ENCODE measurements at regions not wholly inside any gene's neighbourhood (a gene's known extent, or its start where the extent isn't known, plus 50 kb on each side); places are given as distances from the start of the nearest gene placed in this dataset.

DNA sequence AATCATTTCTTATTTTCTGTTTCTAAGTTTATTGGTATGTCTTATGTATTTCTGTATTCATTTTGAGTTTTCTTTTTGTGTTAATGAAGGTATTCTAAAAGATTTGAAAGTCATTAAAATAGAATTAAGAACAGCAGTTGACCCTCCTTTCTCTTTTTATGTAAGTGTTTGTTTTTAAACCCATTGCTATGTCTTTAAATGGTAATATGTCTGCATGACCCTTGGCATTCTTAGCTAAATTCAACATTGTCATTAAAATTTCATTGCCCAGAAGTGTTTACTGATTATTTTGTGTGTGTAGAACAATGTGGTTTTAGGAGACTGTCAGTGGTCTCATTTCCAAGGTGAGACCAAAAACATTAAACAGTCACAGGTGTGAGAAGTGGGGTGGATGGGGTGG, 197.8 kb downstream of the PCDH7 start:
- H3K4me1 ChIP-seq (ENCODE audit: insufficient read depth, low read length, poor library complexity, severe bottlenecking), result no peaks in the 10 kb centered on the region
- H2AFZ ChIP-seq (ENCODE audit: low read length), result no peak overlapping the region
- no peaks in the 10 kb centered on the region for H3K9me2 ChIP-seq (replicated peaks; ENCODE audit: low read depth, low read length)
- no peaks in the 10 kb centered on the region for H3K79me2 ChIP-seq (ENCODE audit: insufficient read depth, low read length)
- H3F3A ChIP-seq (ENCODE audit: low read depth), result no peaks in the 10 kb centered on the region
- no peaks in the 10 kb centered on the region for H3K27me3 ChIP-seq (ENCODE audit: insufficient read depth, low read length, poor library complexity, severe bottlenecking)
- H3K9ac ChIP-seq (ENCODE audit: low read depth, low read length, poor library complexity, severe bottlenecking), result no peak overlapping the region
- H3K9me3 ChIP-seq (ENCODE audit: insufficient read depth, low read depth, low read length), result no peaks in the 10 kb centered on the region
- TF ChIP-seq EZH2phosphoT487 (IDR thresholded peaks at IDR 0.05; ENCODE audit: borderline replicate concordance), result no peak
- TF ChIP-seq, protein P1, sequence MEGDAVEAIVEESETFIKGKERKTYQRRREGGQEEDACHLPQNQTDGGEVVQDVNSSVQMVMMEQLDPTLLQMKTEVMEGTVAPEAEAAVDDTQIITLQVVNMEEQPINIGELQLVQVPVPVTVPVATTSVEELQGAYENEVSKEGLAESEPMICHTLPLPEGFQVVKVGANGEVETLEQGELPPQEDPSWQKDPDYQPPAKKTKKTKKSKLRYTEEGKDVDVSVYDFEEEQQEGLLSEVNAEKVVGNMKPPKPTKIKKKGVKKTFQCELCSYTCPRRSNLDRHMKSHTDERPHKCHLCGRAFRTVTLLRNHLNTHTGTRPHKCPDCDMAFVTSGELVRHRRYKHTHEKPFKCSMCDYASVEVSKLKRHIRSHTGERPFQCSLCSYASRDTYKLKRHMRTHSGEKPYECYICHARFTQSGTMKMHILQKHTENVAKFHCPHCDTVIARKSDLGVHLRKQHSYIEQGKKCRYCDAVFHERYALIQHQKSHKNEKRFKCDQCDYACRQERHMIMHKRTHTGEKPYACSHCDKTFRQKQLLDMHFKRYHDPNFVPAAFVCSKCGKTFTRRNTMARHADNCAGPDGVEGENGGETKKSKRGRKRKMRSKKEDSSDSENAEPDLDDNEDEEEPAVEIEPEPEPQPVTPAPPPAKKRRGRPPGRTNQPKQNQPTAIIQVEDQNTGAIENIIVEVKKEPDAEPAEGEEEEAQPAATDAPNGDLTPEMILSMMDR (conservative IDR thresholded peaks at IDR 0.05; ENCODE audit: low read length), result no peak
- H3K4me2 ChIP-seq (ENCODE audit: low read depth, low read length, poor library complexity, severe bottlenecking), result no peak overlapping the region
- no peak overlapping the region for H3K4me3 ChIP-seq (ENCODE audit: low read length, poor library complexity, severe bottlenecking)
- no peaks in the 10 kb centered on the region for H3K36me3 ChIP-seq (ENCODE audit: insufficient read depth, low read length)
- H4K20me1 ChIP-seq (ENCODE audit: insufficient read depth, low read length, poor library complexity, severe bottlenecking), result no peaks in the 10 kb centered on the region

DNA sequence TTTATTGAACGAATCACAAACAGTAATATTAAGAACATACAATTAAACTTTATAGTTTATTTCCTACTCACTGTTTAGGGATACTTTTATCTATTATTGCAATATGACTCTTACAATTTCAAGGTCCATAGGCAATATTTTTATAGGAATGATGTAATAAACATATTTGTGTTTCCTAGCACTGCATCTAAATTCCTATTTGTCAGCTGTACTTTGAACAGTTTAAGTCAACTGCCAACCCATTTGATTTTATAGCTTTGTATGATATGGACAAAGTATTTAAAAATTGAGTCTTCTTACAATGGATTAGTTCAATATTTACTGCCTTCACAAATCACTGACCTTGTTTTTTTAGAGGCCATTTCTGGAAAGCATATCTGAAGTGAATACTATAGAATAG, 199.3 kb downstream of the PCDH7 start:
- Histone ChIP-seq H3K9me3 (ENCODE audit: insufficient read depth, low read depth, low read length) (no peaks in the 10 kb centered on the region), H3K79me2 (ENCODE audit: insufficient read depth, low read length) (no peaks in the 10 kb centered on the region), H3K36me3 (ENCODE audit: insufficient read depth, low read length) (no peaks in the 10 kb centered on the region), H2AFZ (ENCODE audit: low read length) (no peak overlapping the region), H4K20me1 (ENCODE audit: insufficient read depth, low read length, poor library complexity, severe bottlenecking) (no peaks in the 10 kb centered on the region), H3K4me3 (ENCODE audit: low read length, poor library complexity, severe bottlenecking) (no peak overlapping the region), H3K4me1 (ENCODE audit: insufficient read depth, low read length, poor library complexity, severe bottlenecking) (no peaks in the 10 kb centered on the region), H3F3A (ENCODE audit: low read depth) (no peaks in the 10 kb centered on the region), H3K9ac (ENCODE audit: low read depth, low read length, poor library complexity, severe bottlenecking) (no peak overlapping the region), H3K9me2 (replicated peaks; ENCODE audit: low read depth, low read length) (no peaks in the 10 kb centered on the region), H3K27me3 (ENCODE audit: insufficient read depth, low read length, poor library complexity, severe bottlenecking) (no peaks in the 10 kb centered on the region), H3K4me2 (ENCODE audit: low read depth, low read length, poor library complexity, severe bottlenecking) (no peak overlapping the region)
- no peak for TF ChIP-seq EZH2phosphoT487 (IDR thresholded peaks at IDR 0.05; ENCODE audit: borderline replicate concordance)
- TF ChIP-seq, protein P1 (conservative IDR thresholded peaks at IDR 0.05; ENCODE audit: low read length), result no peak

DNA sequence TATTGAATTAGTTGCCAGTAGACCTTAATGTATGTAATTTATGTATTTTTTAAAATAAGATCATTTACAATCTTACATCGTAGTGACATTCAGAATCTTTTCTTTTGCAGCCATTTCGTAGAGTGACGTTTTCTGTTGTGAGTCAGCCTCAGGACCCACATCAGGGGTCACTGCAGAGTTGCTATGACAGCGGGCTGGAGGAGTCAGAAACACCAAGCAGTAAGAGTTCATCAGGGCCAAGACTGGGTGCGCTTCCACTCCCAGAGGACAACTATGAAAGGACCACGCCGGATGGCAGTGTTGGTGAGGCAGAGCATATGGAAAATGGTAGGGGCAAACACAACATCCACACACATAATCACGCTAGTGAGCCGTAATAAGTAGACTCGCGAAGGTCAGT, 199.9 kb downstream of the PCDH7 start:
- H2AFZ ChIP-seq (ENCODE audit: low read length), result no peak overlapping the region
- no peak overlapping the region for H3K4me2 ChIP-seq (ENCODE audit: low read depth, low read length, poor library complexity, severe bottlenecking)
- no peaks in the 10 kb centered on the region for H4K20me1 ChIP-seq (ENCODE audit: insufficient read depth, low read length, poor library complexity, severe bottlenecking)
- no peaks in the 10 kb centered on the region for H3K27me3 ChIP-seq (ENCODE audit: insufficient read depth, low read length, poor library complexity, severe bottlenecking)
- no peak overlapping the region for H3K4me3 ChIP-seq (ENCODE audit: low read length, poor library complexity, severe bottlenecking)
- H3K36me3 ChIP-seq (ENCODE audit: insufficient read depth, low read length), result no peaks in the 10 kb centered on the region
- no peaks in the 10 kb centered on the region for H3K79me2 ChIP-seq (ENCODE audit: insufficient read depth, low read length)
- H3K9me2 ChIP-seq (replicated peaks; ENCODE audit: low read depth, low read length), result no peaks in the 10 kb centered on the region
- no peaks in the 10 kb centered on the region for H3K4me1 ChIP-seq (ENCODE audit: insufficient read depth, low read length, poor library complexity, severe bottlenecking)
- no peak overlapping the region for H3K9ac ChIP-seq (ENCODE audit: low read depth, low read length, poor library complexity, severe bottlenecking)
- TF ChIP-seq, protein P1 (conservative IDR thresholded peaks at IDR 0.05; ENCODE audit: low read length), result no peak
- TF ChIP-seq EZH2phosphoT487 (IDR thresholded peaks at IDR 0.05; ENCODE audit: borderline replicate concordance), result no peak
- H3K9me3 ChIP-seq (ENCODE audit: insufficient read depth, low read depth, low read length), result no peaks in the 10 kb centered on the region
- H3F3A ChIP-seq (ENCODE audit: low read depth), result no peaks in the 10 kb centered on the region

Data from Loucy (cell line).